Mesothelial cell of epicardium (in vitro differentiated cells): ENCODE measurements at regions not wholly inside any gene's neighbourhood (a gene's known extent, or its start where the extent isn't known, plus 50 kb on each side); places are given as distances from the start of the nearest gene placed in this dataset.

Source experiments
- DNase-seq, 2 experiments: peaks; one replicate each; pipeline ENCODE4 v3.0.0; 2021; ENCODE audit warnings: low spot score in 2 of 2; ENCODE audit not compliant: unreplicated experiment in 2 of 2
- H3K27ac Mint-ChIP-seq: 2 replicates; pipeline ENCODE4 v1.8.0; 2021; ENCODE audit warnings: mixed read lengths
- H3K27me3 Mint-ChIP-seq: 2 replicates; pipeline ENCODE4 v1.8.0; 2021; ENCODE audit warnings: low read depth, mixed read lengths
- H3K36me3 Mint-ChIP-seq: 2 replicates; pipeline ENCODE4 v1.8.0; 2021; ENCODE audit warnings: mixed read lengths
- H3K4me1 Mint-ChIP-seq: 2 replicates; pipeline ENCODE4 v1.8.0; 2021; ENCODE audit warnings: mixed read lengths
- H3K4me3 Mint-ChIP-seq: 2 replicates; pipeline ENCODE4 v1.8.0; 2021; ENCODE audit warnings: mild to moderate bottlenecking, moderate library complexity, mixed read lengths
- H3K9me3 Mint-ChIP-seq: 2 replicates; pipeline ENCODE4 v1.8.0; 2021; ENCODE audit warnings: mixed read lengths
- TF ChIP-seq, protein P1 (sequence below): fragments of 200-600 bp; sonication (generic); IDR thresholded peaks from one replicate; pipeline ENCODE4 v1.5.0; 2021; ENCODE audit warnings: antibody characterized with exemption; ENCODE audit not compliant: unreplicated experiment

GRCh38 chr17:14417336-14417735, 116.5 kb downstream of the HS3ST3B1 start:
- TF ChIP-seq, protein P1, sequence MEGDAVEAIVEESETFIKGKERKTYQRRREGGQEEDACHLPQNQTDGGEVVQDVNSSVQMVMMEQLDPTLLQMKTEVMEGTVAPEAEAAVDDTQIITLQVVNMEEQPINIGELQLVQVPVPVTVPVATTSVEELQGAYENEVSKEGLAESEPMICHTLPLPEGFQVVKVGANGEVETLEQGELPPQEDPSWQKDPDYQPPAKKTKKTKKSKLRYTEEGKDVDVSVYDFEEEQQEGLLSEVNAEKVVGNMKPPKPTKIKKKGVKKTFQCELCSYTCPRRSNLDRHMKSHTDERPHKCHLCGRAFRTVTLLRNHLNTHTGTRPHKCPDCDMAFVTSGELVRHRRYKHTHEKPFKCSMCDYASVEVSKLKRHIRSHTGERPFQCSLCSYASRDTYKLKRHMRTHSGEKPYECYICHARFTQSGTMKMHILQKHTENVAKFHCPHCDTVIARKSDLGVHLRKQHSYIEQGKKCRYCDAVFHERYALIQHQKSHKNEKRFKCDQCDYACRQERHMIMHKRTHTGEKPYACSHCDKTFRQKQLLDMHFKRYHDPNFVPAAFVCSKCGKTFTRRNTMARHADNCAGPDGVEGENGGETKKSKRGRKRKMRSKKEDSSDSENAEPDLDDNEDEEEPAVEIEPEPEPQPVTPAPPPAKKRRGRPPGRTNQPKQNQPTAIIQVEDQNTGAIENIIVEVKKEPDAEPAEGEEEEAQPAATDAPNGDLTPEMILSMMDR = no peak
- no peak overlapping the region for H3K4me3 Mint-ChIP-seq

GRCh38 chr17:14409292-14409691, 108.4 kb downstream of the HS3ST3B1 start:
- peaks cover 9% of the 10 kb centered on the region for H3K27me3 Mint-ChIP-seq
- H3K36me3 Mint-ChIP-seq = no peaks in the 10 kb centered on the region
- no peak overlapping the region for H3K27ac Mint-ChIP-seq
- TF ChIP-seq, protein P1 = no peak
- no peak overlapping the region for H3K4me3 Mint-ChIP-seq
- no peak for DNase-seq
- peaks cover 11% of the 10 kb centered on the region for H3K9me3 Mint-ChIP-seq
- H3K4me1 Mint-ChIP-seq = no peaks in the 10 kb centered on the region

More at GRCh38 chr17:14417336-14417735, 116.5 kb downstream of the HS3ST3B1 start:
- Mint-ChIP-seq H3K9me3 (peaks cover 12% of the 10 kb centered on the region), H3K27me3 (peaks cover 21% of the 10 kb centered on the region), H3K4me1 (no peaks in the 10 kb centered on the region), H3K36me3 (no peaks in the 10 kb centered on the region), H3K27ac (no peak overlapping the region)
- no peak for DNase-seq

DNA sequence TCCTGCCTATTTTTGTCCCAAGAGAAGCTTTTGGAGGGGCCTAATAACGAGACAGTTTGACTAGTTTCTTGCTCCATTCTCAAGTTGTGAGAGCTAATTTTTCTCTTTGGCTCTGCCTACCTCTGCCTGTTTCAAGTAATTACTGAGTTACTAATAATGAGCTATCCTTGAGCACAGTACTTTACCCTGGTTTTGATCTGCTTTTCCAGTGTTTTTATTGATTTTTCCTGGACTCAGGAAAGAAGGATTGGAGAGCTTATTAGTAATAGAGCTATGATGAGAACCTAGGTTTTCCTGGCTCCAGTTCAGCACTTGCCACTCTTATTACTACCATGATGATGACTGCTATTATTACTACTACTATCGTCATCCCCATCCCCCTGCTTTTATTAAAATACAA, 106.7 kb downstream of the HS3ST3B1 start:
- H3K27ac Mint-ChIP-seq = no peak overlapping the region
- DNase-seq = no peak
- TF ChIP-seq, protein P1 = no peak
- H3K4me1 Mint-ChIP-seq = no peaks in the 10 kb centered on the region
- H3K9me3 Mint-ChIP-seq = peaks cover 11% of the 10 kb centered on the region
- no peak overlapping the region for H3K4me3 Mint-ChIP-seq
- H3K27me3 Mint-ChIP-seq = peaks cover 13% of the 10 kb centered on the region
- H3K36me3 Mint-ChIP-seq = no peaks in the 10 kb centered on the region

DNA sequence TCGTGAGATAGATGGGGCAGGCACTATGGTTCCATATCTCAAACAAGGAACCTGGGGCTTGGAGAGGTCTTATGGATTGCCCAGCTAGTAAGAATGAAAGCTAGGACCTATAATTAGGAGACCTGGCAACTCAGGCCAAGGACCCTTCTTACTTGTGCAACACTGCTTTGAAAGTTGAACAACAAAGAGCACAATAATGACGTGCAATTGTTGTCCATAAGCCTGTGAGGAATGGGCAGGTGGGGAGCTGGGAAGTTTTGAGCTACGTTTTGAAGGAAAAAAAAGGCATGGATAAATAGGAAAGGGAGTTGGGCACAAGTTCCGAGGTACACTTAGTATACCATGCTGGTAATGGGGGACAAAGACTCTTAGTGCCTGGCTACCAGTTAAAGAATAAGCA, 104.3 kb downstream of the HS3ST3B1 start:
- Mint-ChIP-seq H3K4me3 (no peak overlapping the region), H3K27ac (no peak overlapping the region), H3K9me3 (peaks cover 14% of the 10 kb centered on the region), H3K27me3 (peaks cover 11% of the 10 kb centered on the region), H3K4me1 (no peaks in the 10 kb centered on the region), H3K36me3 (no peaks in the 10 kb centered on the region)
- TF ChIP-seq, protein P1 = no peak
- no peak for DNase-seq
